ENCODE measurements at regions not wholly inside any gene's neighbourhood (a gene's known extent, or its start where the extent isn't known, plus 50 kb on each side); places are given as distances from the start of the nearest gene placed in this dataset.

DNA sequence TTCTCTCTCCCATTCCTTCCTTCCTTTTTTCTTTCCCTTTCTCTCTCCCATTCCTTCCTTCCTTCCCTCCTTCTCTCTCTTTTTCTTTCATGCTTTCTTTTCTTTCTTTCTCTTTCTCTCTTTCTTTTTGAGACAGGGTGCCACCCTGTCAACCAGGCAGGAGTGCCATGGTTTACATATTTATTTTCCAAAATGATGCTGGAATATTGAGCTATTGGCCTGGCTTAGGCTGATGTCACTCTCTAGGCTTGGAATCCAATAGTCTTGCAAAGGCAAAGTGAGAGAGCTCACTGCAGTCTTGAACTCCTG is 159.1 kb downstream of the BAMBI start:
- H3K9me3 ChIP-seq (ENCODE audit: low read length), result no peaks in the 10 kb centered on the region
- no peaks in the 10 kb centered on the region for H3K27me3 ChIP-seq (ENCODE audit: insufficient read depth, low read length)
- no peaks in the 10 kb centered on the region for H3K79me2 ChIP-seq (ENCODE audit: insufficient read depth, low read length)
- H4K20me1 ChIP-seq (ENCODE audit: insufficient read depth, low read length), result no peaks in the 10 kb centered on the region
- no peak overlapping the region for H2AFZ ChIP-seq (ENCODE audit: low read length)
- TF ChIP-seq, protein P1, sequence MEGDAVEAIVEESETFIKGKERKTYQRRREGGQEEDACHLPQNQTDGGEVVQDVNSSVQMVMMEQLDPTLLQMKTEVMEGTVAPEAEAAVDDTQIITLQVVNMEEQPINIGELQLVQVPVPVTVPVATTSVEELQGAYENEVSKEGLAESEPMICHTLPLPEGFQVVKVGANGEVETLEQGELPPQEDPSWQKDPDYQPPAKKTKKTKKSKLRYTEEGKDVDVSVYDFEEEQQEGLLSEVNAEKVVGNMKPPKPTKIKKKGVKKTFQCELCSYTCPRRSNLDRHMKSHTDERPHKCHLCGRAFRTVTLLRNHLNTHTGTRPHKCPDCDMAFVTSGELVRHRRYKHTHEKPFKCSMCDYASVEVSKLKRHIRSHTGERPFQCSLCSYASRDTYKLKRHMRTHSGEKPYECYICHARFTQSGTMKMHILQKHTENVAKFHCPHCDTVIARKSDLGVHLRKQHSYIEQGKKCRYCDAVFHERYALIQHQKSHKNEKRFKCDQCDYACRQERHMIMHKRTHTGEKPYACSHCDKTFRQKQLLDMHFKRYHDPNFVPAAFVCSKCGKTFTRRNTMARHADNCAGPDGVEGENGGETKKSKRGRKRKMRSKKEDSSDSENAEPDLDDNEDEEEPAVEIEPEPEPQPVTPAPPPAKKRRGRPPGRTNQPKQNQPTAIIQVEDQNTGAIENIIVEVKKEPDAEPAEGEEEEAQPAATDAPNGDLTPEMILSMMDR (IDR thresholded peaks at IDR 0.05; ENCODE audit: low read length), result no peak
- TF ChIP-seq EZH2 (IDR thresholded peaks at IDR 0.05; ENCODE audit: borderline replicate concordance, low read length), result no peak
- no peak overlapping the region for H3K9ac ChIP-seq (ENCODE audit: low read length)
- no peak overlapping the region for H3K4me2 ChIP-seq (ENCODE audit: low read length)
- H3K27ac ChIP-seq (ENCODE audit: low read depth, low read length, poor library complexity, severe bottlenecking), result no peak overlapping the region
- no peaks in the 10 kb centered on the region for H3K4me1 ChIP-seq (ENCODE audit: insufficient read depth, low read length, severe bottlenecking)
- H3K36me3 ChIP-seq (ENCODE audit: insufficient read depth, low read length), result no peaks in the 10 kb centered on the region
- H3K9me2 ChIP-seq (ENCODE audit: low read depth, low read length), result no peaks in the 10 kb centered on the region
- H3F3A ChIP-seq (ENCODE audit: insufficient read depth, low read length), result no peaks in the 10 kb centered on the region
- H3K4me3 ChIP-seq (ENCODE audit: low read depth, low read length, poor library complexity, severe bottlenecking), result no peak overlapping the region

GRCh38 chr10:28837613-28838390 is 160.5 kb downstream of the BAMBI start:
- H3K9ac ChIP-seq (ENCODE audit: low read length), result no peak overlapping the region
- H3K4me1 ChIP-seq (ENCODE audit: insufficient read depth, low read length, severe bottlenecking), result no peaks in the 10 kb centered on the region
- TF ChIP-seq EZH2 (IDR thresholded peaks at IDR 0.05; ENCODE audit: borderline replicate concordance, low read length), result no peak
- TF ChIP-seq, protein P1 (IDR thresholded peaks at IDR 0.05; ENCODE audit: low read length), result no peak
- no peak overlapping the region for H3K27ac ChIP-seq (ENCODE audit: low read depth, low read length, poor library complexity, severe bottlenecking)
- H3K79me2 ChIP-seq (ENCODE audit: insufficient read depth, low read length), result no peaks in the 10 kb centered on the region
- H3K9me2 ChIP-seq (ENCODE audit: low read depth, low read length), result no peaks in the 10 kb centered on the region
- H4K20me1 ChIP-seq (ENCODE audit: insufficient read depth, low read length), result no peaks in the 10 kb centered on the region
- H3K36me3 ChIP-seq (ENCODE audit: insufficient read depth, low read length), result no peaks in the 10 kb centered on the region
- no peaks in the 10 kb centered on the region for H3F3A ChIP-seq (ENCODE audit: insufficient read depth, low read length)
- H3K9me3 ChIP-seq (ENCODE audit: low read length), result no peaks in the 10 kb centered on the region
- H3K4me3 ChIP-seq (ENCODE audit: low read depth, low read length, poor library complexity, severe bottlenecking), result no peak overlapping the region
- H3K27me3 ChIP-seq (ENCODE audit: insufficient read depth, low read length), result no peaks in the 10 kb centered on the region
- H3K4me2 ChIP-seq (ENCODE audit: low read length), result no peak overlapping the region
- no peak overlapping the region for H2AFZ ChIP-seq (ENCODE audit: low read length)

- Histone ChIP-seq H3K4me2 (ENCODE audit: low read length) (no peak overlapping the region), H3K4me1 (ENCODE audit: insufficient read depth, low read length, severe bottlenecking) (no peaks in the 10 kb centered on the region), H3K27me3 (ENCODE audit: insufficient read depth, low read length) (no peaks in the 10 kb centered on the region), H4K20me1 (ENCODE audit: insufficient read depth, low read length) (no peaks in the 10 kb centered on the region), H2AFZ (ENCODE audit: low read length) (no peak overlapping the region), H3K27ac (ENCODE audit: low read depth, low read length, poor library complexity, severe bottlenecking) (no peak overlapping the region), H3K36me3 (ENCODE audit: insufficient read depth, low read length) (no peaks in the 10 kb centered on the region), H3K9ac (ENCODE audit: low read length) (no peak overlapping the region), H3K4me3 (ENCODE audit: low read depth, low read length, poor library complexity, severe bottlenecking) (no peak overlapping the region), H3K9me3 (ENCODE audit: low read length) (no peaks in the 10 kb centered on the region), H3F3A (ENCODE audit: insufficient read depth, low read length) (no peaks in the 10 kb centered on the region), H3K9me2 (ENCODE audit: low read depth, low read length) (no peaks in the 10 kb centered on the region), H3K79me2 (ENCODE audit: insufficient read depth, low read length) (no peaks in the 10 kb centered on the region)
- TF ChIP-seq, protein P1 (IDR thresholded peaks at IDR 0.05; ENCODE audit: low read length), result no peak
- TF ChIP-seq EZH2 (IDR thresholded peaks at IDR 0.05; ENCODE audit: borderline replicate concordance, low read length), result no peak
These were observed 161.6 kb downstream of the BAMBI start for GRCh38 chr10:28838908-28839307.

Measured in OCI-LY1 (cell line).